WERI-Rb-1 (cell line): ENCODE measurements at regions not wholly inside any gene's neighbourhood (a gene's known extent, or its start where the extent isn't known, plus 50 kb on each side); places are given as distances from the start of the nearest gene placed in this dataset.

Source experiments
- DNase-seq: peaks from one replicate; pipeline ENCODE4 v3.0.0-alpha.2; 2020
- H3K27ac ChIP-seq: fragments of 250-450 bp; sonication (Bioruptor Pico); 2 replicates; pipeline ENCODE4 v1.5.1; 2020; ENCODE audit warnings: mild to moderate bottlenecking, moderate library complexity
- H3K27me3 ChIP-seq: fragments of 250-450 bp; sonication (Bioruptor Pico); 2 replicates; pipeline ENCODE4 v1.5.1; 2021; ENCODE audit warnings: mild to moderate bottlenecking, low read depth, moderate library complexity; ENCODE audit not compliant: insufficient read depth, severe bottlenecking
- H3K36me3 ChIP-seq: fragments of 250-450 bp; sonication (Bioruptor Pico); 2 replicates; pipeline ENCODE4 v1.5.1; 2020; ENCODE audit warnings: mild to moderate bottlenecking, moderate library complexity
- H3K4me3 ChIP-seq: 2 replicates; pipeline ENCODE4 v1.5.1; 2011; ENCODE audit warnings: low read depth, mild to moderate bottlenecking, control low read depth, low read length
- H3K9me3 ChIP-seq: fragments of 250-450 bp; sonication (Bioruptor Pico); 2 replicates; pipeline ENCODE4 v1.5.1; 2021; ENCODE audit warnings: mild to moderate bottlenecking, moderate library complexity; ENCODE audit not compliant: severe bottlenecking
- TF ChIP-seq, protein P1 (sequence below): IDR thresholded peaks from 2 replicates; pipeline ENCODE4 v1.5.1; 2011; ENCODE audit warnings: low read depth, mild to moderate bottlenecking, control low read depth, inconsistent platforms, low read length

GRCh38 chr2:7206111-7206810, 289.0 kb downstream of the RNF144A start:
- H3K4me3 ChIP-seq: no peak overlapping the region
- no peaks in the 10 kb centered on the region for H3K36me3 ChIP-seq
- no peaks in the 10 kb centered on the region for H3K9me3 ChIP-seq
- no peak for DNase-seq
- no peaks in the 10 kb centered on the region for H3K27me3 ChIP-seq
- TF ChIP-seq, protein P1, sequence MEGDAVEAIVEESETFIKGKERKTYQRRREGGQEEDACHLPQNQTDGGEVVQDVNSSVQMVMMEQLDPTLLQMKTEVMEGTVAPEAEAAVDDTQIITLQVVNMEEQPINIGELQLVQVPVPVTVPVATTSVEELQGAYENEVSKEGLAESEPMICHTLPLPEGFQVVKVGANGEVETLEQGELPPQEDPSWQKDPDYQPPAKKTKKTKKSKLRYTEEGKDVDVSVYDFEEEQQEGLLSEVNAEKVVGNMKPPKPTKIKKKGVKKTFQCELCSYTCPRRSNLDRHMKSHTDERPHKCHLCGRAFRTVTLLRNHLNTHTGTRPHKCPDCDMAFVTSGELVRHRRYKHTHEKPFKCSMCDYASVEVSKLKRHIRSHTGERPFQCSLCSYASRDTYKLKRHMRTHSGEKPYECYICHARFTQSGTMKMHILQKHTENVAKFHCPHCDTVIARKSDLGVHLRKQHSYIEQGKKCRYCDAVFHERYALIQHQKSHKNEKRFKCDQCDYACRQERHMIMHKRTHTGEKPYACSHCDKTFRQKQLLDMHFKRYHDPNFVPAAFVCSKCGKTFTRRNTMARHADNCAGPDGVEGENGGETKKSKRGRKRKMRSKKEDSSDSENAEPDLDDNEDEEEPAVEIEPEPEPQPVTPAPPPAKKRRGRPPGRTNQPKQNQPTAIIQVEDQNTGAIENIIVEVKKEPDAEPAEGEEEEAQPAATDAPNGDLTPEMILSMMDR: no peak
- H3K27ac ChIP-seq: no peak overlapping the region

DNA sequence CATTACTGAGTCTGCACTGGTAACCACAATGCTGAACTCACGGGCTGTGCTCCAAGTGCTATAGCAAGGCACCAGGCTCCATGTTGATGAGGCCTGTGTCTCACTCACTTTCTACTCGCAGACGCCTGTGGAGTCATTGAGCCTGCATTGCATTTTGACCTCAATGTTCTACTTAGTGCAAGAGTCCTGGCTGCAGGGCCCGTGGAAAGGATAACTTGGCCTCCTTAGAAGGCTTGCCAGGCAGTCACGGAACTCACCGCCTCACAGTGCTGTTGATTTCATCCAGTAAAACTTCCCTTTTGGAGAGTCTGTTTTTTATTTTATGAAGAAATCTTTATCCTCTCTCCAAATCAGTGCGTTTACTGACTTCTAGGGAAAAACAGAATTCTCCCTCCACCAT, 290.4 kb downstream of the RNF144A start:
- H3K36me3 ChIP-seq: no peaks in the 10 kb centered on the region
- no peaks in the 10 kb centered on the region for H3K9me3 ChIP-seq
- H3K27me3 ChIP-seq: no peaks in the 10 kb centered on the region
- TF ChIP-seq, protein P1: no peak
- DNase-seq: no peak
- H3K4me3 ChIP-seq: no peak overlapping the region
- no peak overlapping the region for H3K27ac ChIP-seq

DNA sequence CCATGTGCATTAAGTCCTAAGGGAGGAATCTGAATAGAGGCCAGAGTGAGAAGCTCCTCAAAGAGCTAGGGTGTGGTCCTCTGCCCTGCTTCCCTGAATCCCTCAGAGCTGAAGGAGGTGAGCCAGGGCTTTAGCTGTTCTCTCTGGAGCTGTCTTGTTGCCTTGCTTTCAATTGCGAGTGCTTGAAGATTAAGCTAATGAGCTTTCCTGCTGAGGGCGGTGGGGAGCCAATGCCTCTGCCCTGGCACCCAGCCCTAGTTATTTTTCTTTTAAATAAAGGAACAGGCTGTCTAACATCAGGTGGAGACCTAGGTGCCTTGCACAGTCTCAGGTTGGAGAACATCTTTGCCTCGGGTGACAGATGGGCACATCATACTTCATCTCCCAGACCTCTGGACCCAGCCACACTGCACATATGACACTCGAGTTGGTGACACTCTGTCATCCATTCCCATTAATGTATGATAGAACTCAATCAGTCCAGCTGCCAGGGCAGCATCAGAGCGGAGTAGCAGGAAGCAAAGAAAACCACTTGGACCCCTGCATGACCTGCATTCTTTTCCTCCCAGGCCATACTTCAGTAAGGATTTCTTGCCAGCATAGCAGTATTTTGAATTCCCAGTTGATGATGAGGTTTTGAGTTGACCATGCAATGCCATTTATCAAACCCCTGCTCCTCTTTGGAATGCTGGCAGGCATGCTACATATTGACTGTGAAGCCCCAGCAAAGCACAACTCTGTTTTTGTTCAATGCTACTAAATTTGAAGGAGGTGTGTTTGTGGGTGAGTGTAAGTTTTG, 292.7 kb downstream of the RNF144A start:
- H3K4me3 ChIP-seq: no peak overlapping the region
- no peaks in the 10 kb centered on the region for H3K27me3 ChIP-seq
- H3K36me3 ChIP-seq: no peaks in the 10 kb centered on the region
- TF ChIP-seq, protein P1: no peak
- no peaks in the 10 kb centered on the region for H3K9me3 ChIP-seq
- no peak overlapping the region for H3K27ac ChIP-seq
- peak; percentile 41 for DNase-seq

- TF ChIP-seq, protein P1: no peak
- Histone ChIP-seq H3K4me3 (no peak overlapping the region), H3K27ac (no peak overlapping the region), H3K27me3 (no peaks in the 10 kb centered on the region), H3K9me3 (no peaks in the 10 kb centered on the region), H3K36me3 (no peaks in the 10 kb centered on the region)
- DNase-seq: no peak
Observed at GRCh38 chr2:7210712-7211111, 293.5 kb downstream of the RNF144A start.

DNA sequence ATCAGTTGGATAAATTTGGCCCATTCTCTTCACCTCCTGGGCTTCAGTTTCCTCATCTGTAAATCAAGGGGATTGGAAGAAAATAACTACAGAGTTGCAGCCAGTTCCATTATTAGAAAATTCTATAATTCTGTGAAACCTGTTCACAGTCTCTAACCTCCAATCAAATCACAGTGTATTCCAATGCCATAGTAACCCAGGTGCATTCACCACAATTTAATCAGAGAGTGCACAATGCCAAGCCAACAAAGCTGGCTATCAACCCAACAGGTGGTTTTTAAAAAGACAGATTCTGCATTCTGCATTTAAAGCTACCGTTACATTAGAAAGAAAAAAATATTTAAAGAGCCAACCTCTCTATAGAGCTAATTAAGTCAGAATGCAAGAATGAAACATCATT, 308.6 kb downstream of the RNF144A start:
- Histone ChIP-seq H3K9me3 (no peaks in the 10 kb centered on the region), H3K27me3 (no peaks in the 10 kb centered on the region), H3K36me3 (no peaks in the 10 kb centered on the region), H3K4me3 (no peak overlapping the region), H3K27ac (no peak overlapping the region)
- DNase-seq: no peak
- TF ChIP-seq, protein P1: no peak
